ENCODE measurements at regions not wholly inside any gene's neighbourhood (a gene's known extent, or its start where the extent isn't known, plus 50 kb on each side); places are given as distances from the start of the nearest gene placed in this dataset.

DNA sequence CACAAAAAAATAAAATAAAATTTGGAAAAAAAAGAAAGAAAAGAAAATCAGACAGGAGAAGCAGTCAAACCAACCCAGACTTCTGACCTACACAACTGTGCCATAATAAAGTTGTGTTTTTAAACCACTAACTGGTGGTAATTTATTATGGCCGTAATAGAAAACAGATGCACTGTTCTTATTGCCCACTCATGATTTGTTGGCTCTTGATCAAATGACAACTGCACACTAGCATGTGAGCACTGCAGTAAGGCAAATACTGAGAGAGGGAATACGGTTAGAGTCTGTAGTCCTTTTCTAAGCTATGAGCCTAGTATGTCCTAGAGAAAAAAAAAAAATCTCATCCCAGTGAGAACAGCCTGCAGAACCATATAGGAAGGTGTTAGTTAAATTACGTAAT, 61.2 kb upstream of the TNR start:
- no peak overlapping the region for H3K27ac ChIP-seq
- H3K27me3 ChIP-seq = no peaks in the 10 kb centered on the region
- WGBS (ENCODE audit: low lambda C conversion rate, missing lambda C conversion rate) = 71% methylated on average over 3 of the region's 3 CpGs

DNA sequence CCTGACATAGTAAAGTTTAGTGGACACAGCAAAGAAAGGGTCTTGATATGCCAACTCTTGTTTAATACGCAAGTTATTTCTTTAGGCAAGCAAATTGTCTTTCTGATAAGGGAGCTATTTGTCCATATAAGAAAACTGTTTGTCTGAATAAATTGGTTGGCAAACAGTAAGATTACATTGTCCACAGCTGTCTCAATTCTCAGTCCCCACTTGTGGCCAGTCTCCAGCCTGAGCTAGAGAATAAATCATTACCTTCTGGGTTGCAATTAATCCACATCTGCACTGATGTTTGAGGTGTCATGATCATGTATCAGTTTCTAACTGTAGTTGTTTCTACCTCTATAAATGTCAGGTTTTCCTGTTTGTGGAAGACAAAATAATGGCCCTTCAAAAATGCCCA, 60.0 kb upstream of the TNR start:
- Histone ChIP-seq H3K27me3 (no peaks in the 10 kb centered on the region), H3K79me2 (no peaks in the 10 kb centered on the region), H3K36me3 (replicated peaks; ENCODE audit: insufficient read depth, low read depth) (no peaks in the 10 kb centered on the region), H3K27ac (no peak overlapping the region), H2AFZ (no peak overlapping the region), H3K9me3 (ENCODE audit: low read depth) (no peaks in the 10 kb centered on the region), H3K4me1 (ENCODE audit: insufficient read depth) (no peaks in the 10 kb centered on the region), H3K4me2 (no peak overlapping the region), H3K9me2 (replicated peaks; ENCODE audit: insufficient read depth) (no peaks in the 10 kb centered on the region), H3K4me3 (no peak overlapping the region), H4K20me1 (ENCODE audit: insufficient read depth, poor library complexity, severe bottlenecking) (no peaks in the 10 kb centered on the region)
- no peak for DNase-seq (ENCODE audit: low spot score)
- TF ChIP-seq EZH2phosphoT487 (IDR thresholded peaks at IDR 0.05; ENCODE audit: low read depth, severe bottlenecking, unreplicated experiment) (no peak), CTCF (IDR thresholded peaks at IDR 0.05; ENCODE audit: poor library complexity) (no peak), EZH2 (IDR thresholded peaks at IDR 0.05; ENCODE audit: borderline replicate concordance) (no peak)
- 85% methylated on average over 1 of the region's 1 CpG for WGBS (ENCODE audit: low lambda C conversion rate, missing lambda C conversion rate)

More for the DNA sequence above, 61.2 kb upstream of the TNR start:
- Histone ChIP-seq H3K79me2 (no peaks in the 10 kb centered on the region), H3K4me3 (no peak overlapping the region), H3K4me2 (no peak overlapping the region), H3K9me3 (ENCODE audit: low read depth) (no peaks in the 10 kb centered on the region), H4K20me1 (ENCODE audit: insufficient read depth, poor library complexity, severe bottlenecking) (no peaks in the 10 kb centered on the region), H3K9me2 (replicated peaks; ENCODE audit: insufficient read depth) (no peaks in the 10 kb centered on the region), H3K36me3 (replicated peaks; ENCODE audit: insufficient read depth, low read depth) (no peaks in the 10 kb centered on the region), H3K4me1 (ENCODE audit: insufficient read depth) (no peaks in the 10 kb centered on the region), H2AFZ (no peak overlapping the region)
- TF ChIP-seq EZH2phosphoT487 (IDR thresholded peaks at IDR 0.05; ENCODE audit: low read depth, severe bottlenecking, unreplicated experiment) (no peak), CTCF (IDR thresholded peaks at IDR 0.05; ENCODE audit: poor library complexity) (no peak), EZH2 (IDR thresholded peaks at IDR 0.05; ENCODE audit: borderline replicate concordance) (no peak)
- no peak for DNase-seq (ENCODE audit: low spot score)

DNA sequence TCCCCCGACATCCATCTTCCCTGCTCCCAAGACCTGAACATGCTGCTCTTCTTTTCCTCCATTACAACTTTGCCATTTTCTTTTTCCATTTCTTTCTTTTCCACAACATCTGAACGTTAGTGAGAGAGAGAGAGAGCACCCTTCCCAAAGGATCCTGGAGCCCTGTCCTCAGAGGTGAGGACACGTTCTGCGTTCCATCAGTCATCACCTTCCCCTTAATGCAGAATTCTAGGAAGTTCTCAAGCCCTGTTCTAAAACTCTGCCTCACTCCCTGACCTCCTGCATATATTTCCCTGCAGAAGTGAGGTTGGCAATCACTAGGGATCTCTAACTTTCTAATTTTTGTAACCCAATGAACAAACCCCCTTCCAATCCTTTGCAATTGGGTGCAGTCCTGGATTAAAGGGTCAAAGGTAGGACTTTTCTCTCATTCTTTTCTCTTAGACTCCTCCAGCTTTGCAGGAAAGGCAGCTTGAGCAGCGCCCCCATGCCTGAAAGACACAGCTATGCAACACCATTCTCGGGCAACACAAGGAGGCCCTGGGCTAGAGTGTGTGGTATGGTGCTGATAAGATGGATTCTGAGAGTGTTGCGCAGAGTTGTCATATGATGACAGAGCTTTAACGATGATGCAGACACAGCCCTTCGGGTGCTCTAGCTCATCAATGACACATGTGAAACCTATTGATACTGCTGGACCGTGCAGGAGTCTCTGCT, 59.2 kb upstream of the TNR start:
- Histone ChIP-seq H2AFZ (no peak overlapping the region), H4K20me1 (ENCODE audit: insufficient read depth, poor library complexity, severe bottlenecking) (no peaks in the 10 kb centered on the region)

More for the DNA sequence above, 59.2 kb upstream of the TNR start:
- TF ChIP-seq EZH2phosphoT487 (IDR thresholded peaks at IDR 0.05; ENCODE audit: low read depth, severe bottlenecking, unreplicated experiment) = no peak
- TF ChIP-seq CTCF (IDR thresholded peaks at IDR 0.05; ENCODE audit: poor library complexity) = no peak
- no peak for TF ChIP-seq EZH2 (IDR thresholded peaks at IDR 0.05; ENCODE audit: borderline replicate concordance)
- Histone ChIP-seq H3K4me2 (no peak overlapping the region), H3K27me3 (no peaks in the 10 kb centered on the region), H3K27ac (no peak overlapping the region), H3K4me3 (no peak overlapping the region), H3K79me2 (no peaks in the 10 kb centered on the region), H3K4me1 (ENCODE audit: insufficient read depth) (no peaks in the 10 kb centered on the region), H3K36me3 (replicated peaks; ENCODE audit: insufficient read depth, low read depth) (no peaks in the 10 kb centered on the region), H3K9me2 (replicated peaks; ENCODE audit: insufficient read depth) (no peaks in the 10 kb centered on the region), H3K9me3 (ENCODE audit: low read depth) (no peaks in the 10 kb centered on the region)
- 73% methylated on average over 10 of the region's 10 CpGs for WGBS (ENCODE audit: low lambda C conversion rate, missing lambda C conversion rate)
- DNase-seq (ENCODE audit: low spot score) = no peak

Data from hepatocyte (in vitro differentiated cells).